Activated T-cell treated with anti-CD3 and anti-CD28 coated beads for 48 hours (primary cell): ENCODE measurements at regions not wholly inside any gene's neighbourhood (a gene's known extent, or its start where the extent isn't known, plus 50 kb on each side); places are given as distances from the start of the nearest gene placed in this dataset.
"Not testable (repeated sequence)": the region's sequence is repeated elsewhere in the genome, so short reads cannot be mapped to it uniquely, and the experiment has no call there.

Source experiments
- DNase-seq: peaks from one replicate; pipeline ENCODE4 v3.0.0-alpha.2; 2020; ENCODE audit warnings: low read depth

DNA sequence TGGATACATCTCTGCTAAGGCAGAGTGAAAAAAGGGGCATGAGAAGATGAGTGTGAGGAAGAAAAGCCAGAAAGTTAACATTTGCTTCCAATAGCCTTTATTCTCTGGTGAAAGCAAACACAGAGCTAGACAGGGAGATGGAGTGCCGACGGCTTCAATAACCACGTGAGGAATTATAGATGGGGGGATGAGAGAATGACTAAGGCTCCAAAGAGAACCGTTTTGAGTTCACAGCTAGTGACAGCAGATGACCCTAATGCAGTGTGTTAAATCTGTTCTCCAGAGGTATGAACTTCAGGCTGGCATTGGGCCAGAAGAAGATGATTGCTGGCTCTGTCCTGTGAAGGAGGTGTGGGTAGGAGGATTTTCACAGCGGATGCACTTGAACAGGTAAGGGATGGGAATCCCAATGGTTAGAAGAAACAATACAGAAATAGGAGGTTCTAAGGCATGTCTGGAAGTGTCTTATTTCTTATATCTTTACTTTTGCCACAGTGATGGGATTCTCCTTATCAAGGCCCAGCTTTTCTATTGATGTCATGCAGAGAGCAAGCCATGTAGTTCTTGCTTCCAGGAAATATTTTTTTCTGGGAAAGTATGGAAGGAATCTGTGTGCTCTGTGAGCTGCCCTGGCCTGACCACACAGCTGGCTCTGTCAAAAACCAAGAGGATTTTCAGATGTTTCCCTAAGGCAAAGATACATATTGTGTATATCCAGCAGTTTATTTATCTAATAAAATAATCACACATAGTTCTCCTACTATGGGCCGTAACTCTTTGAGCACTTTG, 573.8 kb downstream of the LTN1 start:
- DNase-seq: no peak

DNA sequence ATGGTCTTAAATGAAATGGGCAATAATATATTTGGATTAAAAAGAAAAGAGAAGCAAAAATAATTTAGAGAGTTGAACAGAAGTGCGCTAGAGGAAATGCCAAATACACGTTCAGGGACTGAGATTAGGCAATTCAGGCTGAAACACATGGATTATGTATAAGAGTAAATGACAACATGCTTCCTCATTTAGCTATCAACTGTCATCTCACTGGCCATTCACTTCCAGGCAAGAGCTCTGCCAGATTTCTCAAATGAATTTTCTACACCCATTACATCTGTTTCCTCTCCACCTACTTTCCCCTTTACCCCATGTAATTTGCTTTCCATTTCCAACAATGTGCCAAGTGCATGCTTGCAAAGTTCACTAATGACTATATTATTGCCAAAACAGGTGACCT, 582.4 kb downstream of the LTN1 start:
- no peak for DNase-seq

GRCh38 chr21:28402616-28402989, 590.1 kb downstream of the LTN1 start:
- no peak for DNase-seq

DNA sequence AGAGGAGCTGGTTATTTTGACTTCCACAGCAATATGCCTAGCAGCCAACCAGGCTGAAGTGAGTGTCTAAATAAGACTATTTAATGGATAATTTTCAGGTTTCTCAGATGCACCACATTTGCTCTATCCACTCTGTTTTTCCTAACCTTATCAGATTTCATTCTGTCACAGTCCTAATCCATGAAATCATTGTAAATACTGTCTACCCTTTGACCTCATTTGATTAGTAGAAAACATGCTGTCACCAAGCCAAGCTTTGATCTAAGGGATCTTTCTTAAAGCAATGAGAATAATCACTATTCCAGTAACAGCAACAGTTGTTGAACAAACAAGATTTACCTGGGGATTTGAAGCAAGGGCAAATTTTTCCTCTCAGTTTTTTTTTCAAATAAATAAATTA, 595.6 kb downstream of the LTN1 start:
- no peak for DNase-seq

- DNase-seq: no peak
Measured at GRCh38 chr21:28396421-28396820, 596.3 kb downstream of the LTN1 start.

DNA sequence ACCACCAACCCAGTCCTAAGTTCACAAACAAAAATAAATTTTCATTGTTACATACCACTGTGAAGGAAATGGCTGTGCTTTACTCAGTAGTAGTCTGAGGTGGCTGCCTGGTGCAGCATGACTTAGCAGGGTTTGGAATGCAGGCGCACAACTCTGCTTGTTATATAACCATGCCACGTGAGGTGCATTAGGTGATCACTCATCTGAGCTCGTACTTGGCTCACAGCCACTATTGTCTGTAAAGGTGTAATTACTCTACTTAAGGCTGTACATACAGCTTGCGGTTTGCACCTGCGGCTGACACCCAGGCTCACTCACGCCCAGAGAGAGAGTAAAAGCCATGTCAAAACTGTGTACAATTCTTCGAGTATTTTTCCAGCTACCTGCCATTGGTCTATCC, 599.4 kb downstream of the LTN1 start:
- DNase-seq: no peak

DNA sequence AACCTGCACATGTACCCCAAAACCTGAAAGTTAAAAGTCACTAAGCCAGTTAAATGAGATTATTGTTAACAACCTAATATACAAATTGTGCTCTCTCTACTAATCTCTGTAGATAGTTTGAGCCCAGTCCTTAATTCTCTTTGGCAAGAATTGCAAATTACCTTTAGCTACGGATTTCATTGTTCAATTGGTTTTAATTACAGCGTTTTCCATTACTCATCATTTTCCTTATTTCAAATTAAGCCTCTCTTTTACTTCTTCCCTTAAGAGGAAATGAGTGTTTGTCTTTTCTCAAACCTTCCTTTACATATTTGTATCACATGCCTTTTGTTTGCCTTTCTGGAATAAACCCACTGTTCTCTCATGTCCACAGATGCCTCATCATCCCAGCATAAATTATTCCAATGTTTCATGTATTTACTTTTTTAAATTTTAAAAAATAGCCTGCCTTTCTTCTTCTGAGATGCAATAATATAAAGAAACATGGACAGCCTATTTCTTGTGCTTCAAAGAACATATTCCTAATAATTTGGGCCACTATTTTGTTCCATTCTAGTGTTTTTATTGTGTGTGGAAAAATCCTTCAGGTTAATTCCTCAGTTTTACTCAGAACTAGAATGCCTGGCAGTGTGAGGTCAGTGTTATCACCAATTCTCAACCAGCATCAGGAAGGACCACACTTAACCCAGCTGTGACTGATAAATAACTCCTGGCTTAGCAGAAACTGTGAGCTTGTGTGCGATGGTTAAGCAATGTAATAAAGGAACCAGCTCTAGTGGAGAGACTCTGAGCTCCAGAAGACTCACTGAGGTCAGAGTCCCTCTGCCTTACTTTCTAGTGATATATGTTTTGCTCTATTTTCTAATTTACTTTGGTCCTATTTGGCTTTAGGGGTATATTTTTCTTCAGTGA, 600.5 kb downstream of the LTN1 start:
- no peak for DNase-seq

DNA sequence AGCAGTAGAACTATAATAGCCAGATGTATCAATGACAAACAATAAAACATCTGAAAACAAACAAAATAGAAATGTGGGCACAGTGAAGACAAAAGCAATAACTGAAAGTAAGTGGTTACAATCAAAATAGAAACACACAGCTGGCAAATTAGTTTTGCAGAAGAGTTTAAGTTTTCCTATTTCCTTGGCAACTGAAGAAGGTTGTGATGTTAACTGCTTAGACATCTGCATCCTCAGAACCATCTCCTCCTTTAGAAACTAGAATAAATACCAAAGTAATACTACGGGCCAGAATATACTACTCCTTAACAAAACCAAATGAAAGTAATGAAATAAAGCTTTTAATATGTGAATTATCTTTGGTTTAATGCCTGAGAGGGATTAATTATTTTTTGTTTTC, 605.5 kb downstream of the LTN1 start:
- DNase-seq: no peak

DNA sequence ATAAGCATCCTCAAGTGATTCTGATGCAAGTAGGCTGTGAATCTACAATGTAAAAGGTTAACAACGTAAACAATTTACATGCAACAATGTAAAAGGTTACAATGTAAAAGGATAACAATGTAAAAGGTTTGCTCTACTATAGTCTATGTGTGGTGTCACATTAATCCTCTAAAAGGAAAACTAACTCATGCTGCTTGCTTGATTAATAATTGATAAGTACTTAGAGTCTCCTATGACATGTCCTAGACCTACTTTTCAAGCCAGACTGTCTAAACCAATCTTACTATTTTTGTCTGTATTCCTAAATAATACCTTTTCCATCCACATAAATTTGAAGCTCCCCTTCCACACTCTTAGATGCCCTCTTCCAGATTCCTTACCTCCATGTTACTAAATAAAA, 606.8 kb downstream of the LTN1 start:
- DNase-seq: no peak

- DNase-seq: not testable (repeated sequence)
Measured at GRCh38 chr21:28381000-28381745, 611.5 kb downstream of the LTN1 start.

GRCh38 chr21:28380241-28380640, 612.4 kb downstream of the LTN1 start:
- DNase-seq: no peak

- DNase-seq: no peak
Measured at GRCh38 chr21:28378026-28378425, 614.7 kb downstream of the LTN1 start.

DNA sequence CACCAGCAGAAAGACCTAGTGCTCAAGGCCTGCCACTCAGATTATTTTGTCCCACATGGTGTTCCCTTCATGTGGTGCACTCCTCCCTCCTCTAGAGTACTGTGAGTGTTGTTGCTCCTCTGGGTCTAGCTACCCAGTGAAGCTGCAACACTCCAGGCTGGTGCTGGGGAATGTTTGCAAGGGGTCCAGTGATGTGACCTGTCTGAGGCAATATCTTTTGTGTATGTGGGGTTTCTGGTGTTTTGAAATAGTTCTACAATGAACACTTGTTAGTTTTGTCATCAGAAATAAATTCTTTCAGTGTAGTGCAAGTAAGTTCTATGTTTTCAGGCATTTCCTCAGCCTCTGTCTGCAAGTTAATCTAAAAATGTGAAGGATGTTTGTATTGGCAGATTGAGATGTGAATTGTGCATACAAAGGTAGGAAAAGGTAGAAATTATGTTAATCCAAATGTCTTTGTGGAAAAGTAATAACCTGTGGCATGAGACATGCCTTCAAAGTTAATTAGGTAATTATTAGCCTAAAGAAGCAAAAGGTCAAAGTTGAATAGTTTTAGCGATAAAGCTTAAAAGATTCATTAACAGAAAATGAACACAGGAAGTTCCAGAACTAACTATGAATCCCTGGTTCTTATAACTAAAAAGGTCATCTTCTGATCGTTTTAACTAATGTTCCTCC, 616.8 kb downstream of the LTN1 start:
- no peak for DNase-seq

- no peak for DNase-seq
Measured at GRCh38 chr21:28374881-28375280, 617.8 kb downstream of the LTN1 start.

GRCh38 chr21:28371713-28372112, 621.0 kb downstream of the LTN1 start:
- no peak for DNase-seq

DNA sequence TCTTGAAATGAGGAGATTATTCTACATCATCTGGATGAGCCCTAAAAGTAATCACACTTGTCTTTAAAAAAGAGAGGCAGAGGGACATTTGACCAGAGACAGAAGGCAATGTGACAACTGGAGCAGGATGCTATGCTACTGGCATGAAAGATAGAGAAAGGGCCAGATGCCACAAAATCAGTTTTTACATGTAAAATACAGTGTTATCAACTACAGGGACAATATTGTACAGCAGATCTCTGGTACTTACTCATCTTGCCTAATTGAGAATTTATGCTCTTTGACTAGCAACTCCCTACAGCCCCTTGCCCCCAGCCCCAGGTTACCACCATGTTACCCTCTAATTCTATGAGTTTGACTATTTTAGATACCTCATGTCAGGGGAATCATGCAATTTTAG, 633.4 kb downstream of the LTN1 start:
- no peak for DNase-seq

DNA sequence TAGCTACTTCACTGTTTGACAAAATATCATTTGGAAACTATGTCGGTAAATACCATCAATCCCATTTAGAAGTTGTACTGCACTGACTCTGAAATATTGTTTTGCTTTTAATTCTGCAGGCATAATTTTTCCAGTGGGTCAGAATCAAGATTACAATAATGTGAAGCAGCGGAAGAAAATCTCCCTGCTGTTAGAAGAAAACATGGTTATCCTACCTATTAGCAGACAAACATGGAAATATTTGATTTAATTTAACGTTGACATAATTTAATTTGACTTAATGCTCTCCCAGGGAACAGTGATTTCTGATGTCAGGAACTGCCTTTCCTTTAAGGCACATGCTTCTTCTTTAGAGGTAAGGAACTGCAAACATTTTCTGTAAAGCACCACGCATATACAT, 634.0 kb downstream of the LTN1 start:
- DNase-seq: no peak

- no peak for DNase-seq
Measured at GRCh38 chr21:28358170-28358569, 634.5 kb downstream of the LTN1 start.

GRCh38 chr21:28357743-28358142, 634.9 kb downstream of the LTN1 start:
- DNase-seq: no peak

- DNase-seq: no peak
Measured at GRCh38 chr21:28356422-28356821, 636.3 kb downstream of the LTN1 start.

DNA sequence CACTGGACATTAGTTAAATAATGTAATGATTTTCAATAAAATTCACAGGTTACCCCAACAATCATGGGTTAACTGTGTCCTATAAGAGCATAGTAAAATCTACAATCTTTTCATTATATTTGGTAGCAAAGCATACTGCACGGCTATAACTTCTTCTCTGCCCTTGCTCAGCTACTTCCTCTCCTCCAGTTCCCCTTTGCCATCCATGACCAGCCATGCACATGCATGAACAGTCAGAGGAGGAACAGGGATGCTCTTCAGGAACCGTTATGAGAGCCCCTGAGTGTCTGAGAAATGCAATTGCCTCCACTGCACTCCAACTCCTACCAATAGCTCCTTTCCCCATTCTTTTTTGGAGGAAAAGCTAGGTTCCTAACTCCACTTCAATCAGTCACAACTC, 646.7 kb downstream of the LTN1 start:
- DNase-seq: no peak

GRCh38 chr21:28344985-28345384, 647.7 kb downstream of the LTN1 start:
- DNase-seq: no peak
